ENCODE measurements at regions not wholly inside any gene's neighbourhood (a gene's known extent, or its start where the extent isn't known, plus 50 kb on each side); places are given as distances from the start of the nearest gene placed in this dataset.

DNA sequence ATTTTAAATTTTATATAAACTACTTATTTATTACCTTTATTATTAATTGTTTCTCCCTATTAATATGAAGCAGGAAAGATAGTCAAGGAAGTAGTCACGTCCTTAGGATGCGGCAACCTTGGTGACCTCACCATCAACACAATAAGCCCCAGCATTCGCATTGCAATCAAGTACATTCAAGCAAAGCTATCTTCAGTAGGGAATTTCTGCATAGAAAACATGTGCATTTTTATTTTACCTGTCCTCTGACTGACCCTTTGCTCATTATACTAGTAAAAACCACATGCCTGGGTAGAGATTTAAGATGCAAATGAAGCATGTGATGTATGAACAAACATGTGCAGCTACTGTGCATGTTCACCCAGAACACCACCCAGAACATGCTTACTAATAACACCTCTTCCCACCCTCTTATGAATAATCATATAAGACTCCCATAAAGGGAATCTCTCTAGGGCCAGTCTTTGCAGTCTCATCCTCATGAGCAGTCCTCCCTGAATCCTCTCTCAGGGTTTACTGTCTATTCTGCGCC is 869.6 kb downstream of the TAF11L14 start:
- TF ChIP-seq, protein P1, sequence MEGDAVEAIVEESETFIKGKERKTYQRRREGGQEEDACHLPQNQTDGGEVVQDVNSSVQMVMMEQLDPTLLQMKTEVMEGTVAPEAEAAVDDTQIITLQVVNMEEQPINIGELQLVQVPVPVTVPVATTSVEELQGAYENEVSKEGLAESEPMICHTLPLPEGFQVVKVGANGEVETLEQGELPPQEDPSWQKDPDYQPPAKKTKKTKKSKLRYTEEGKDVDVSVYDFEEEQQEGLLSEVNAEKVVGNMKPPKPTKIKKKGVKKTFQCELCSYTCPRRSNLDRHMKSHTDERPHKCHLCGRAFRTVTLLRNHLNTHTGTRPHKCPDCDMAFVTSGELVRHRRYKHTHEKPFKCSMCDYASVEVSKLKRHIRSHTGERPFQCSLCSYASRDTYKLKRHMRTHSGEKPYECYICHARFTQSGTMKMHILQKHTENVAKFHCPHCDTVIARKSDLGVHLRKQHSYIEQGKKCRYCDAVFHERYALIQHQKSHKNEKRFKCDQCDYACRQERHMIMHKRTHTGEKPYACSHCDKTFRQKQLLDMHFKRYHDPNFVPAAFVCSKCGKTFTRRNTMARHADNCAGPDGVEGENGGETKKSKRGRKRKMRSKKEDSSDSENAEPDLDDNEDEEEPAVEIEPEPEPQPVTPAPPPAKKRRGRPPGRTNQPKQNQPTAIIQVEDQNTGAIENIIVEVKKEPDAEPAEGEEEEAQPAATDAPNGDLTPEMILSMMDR (IDR thresholded peaks at IDR 0.05): no peak
- no peak for TF ChIP-seq POLR2A (IDR thresholded peaks at IDR 0.05)

All from adrenal gland (tissue), 5 donors.